CD1c-positive myeloid dendritic cell (primary cell): ENCODE measurements at regions not wholly inside any gene's neighbourhood (a gene's known extent, or its start where the extent isn't known, plus 50 kb on each side); places are given as distances from the start of the nearest gene placed in this dataset.

Experiments
- DNase-seq: peaks from one replicate; pipeline ENCODE4 v3.0.0-alpha.2; 2016; ENCODE audit errors: extremely low spot score

- no peak for DNase-seq
Measured at GRCh38 chr12:65517656-65518210, 239.2 kb downstream of the MSRB3 start.

DNA sequence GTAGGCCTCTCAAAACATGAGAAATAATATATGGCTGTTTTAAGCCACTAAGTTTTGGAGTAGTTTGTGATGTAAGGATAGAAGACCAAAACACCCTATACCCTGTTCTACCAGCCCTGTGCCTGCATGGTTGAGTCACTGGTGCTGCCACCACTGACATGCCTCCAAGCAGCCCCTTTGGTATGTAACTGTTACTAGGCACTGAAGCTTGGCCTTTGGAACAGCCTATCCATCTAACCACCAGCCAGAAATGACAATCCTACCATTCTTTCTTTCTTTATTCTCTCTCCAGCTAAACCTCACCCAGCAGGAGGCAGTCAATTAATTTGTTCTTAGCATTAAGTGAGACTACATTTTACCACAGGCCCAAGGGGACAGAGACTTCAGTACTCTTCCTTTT lies 240.3 kb downstream of the MSRB3 start:
- DNase-seq, result no peak

DNA sequence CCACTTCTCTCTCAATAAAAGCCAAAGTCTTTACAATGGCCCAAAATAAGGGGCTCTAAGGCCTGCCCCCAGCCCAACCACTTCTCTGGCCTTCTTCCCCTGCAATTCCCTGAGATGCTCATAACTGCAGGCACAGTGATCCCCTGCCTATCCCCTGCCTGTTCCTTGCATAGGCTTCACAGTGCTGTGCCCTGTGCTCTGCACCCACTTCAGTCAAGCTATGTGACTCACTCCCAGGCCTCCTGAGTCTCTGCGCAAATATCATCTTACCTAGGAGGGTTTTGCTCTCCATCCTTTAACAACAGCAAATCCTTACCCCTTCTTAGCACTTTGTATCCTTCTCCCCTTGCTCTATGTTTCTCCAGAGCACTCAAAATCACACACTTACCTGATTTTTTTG lies 242.2 kb downstream of the MSRB3 start:
- DNase-seq, result no peak

- no peak for DNase-seq
Measured at GRCh38 chr12:65522956-65523860, 244.7 kb downstream of the MSRB3 start.

- DNase-seq, result no peak
Measured at GRCh38 chr12:65524666-65525065, 246.2 kb downstream of the MSRB3 start.

DNA sequence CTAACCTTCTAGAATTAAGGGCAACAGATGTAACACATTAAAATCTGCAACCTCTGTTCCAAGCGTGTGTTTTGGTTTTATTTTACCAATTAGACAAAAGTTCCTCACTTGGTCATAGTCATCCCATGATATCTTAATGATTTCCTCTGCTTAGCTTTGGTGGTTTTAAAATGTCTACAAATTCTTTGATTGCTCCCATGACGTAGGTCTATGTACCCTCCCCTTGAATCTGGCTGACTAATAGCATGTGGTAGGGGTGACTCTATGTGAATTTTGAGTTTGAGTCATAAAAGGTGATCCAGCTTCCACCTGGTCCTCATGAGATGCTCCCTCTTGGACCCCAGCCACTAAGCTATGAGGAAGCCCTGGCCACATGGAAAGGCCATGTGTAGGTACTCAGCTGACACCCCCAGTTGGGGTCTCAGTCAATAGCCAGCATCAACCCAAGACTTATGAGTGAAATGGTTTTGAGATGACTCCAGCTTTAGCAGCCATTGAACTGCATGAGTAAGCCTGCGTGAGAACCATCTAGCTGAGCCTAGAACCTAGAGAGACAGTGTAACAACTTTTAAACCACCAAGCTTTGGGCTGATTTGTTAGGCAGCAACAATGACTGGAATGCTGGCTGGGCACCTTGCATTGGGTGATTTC lies 247.1 kb downstream of the MSRB3 start:
- DNase-seq, result no peak

DNA sequence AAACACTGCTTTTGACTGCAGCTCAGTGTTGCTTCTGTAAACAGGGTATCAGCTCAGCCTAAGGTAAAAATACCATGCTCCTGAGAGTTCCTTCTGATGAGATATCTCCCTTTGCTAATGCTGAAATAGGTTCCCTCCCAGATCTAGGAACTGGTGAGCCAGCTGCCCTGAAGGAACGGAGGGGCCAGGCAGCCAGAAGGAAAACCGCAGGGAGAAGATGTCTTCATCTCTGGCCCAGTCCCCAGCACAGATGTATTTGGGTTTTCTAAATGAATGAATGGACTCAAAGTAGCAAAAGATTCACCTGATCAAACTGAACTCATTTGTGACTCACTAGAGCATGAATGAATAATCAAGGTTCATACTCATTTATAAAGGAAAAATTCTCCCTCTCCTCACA lies 247.8 kb downstream of the MSRB3 start:
- DNase-seq, result no peak

DNA sequence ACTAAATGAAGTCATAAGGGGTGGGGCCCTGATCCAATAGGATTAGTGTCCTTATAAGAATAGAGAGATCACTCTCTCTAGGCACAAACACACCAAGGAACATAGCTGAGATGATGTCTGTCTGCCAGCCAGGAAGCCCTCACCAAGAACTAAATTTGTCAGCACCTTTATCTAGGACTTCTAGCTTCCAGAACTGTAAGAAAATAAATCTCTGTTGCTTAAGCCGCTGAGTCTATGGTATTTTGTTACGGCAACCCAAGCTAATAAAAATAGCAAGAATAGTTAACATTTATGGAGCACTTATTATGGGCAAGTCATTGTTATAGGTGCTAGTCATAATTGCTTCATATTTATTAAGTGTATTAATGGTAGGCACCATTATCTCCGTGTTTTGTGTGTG lies 249.6 kb downstream of the MSRB3 start:
- no peak for DNase-seq

GRCh38 chr12:65529106-65529505 lies 250.6 kb downstream of the MSRB3 start:
- DNase-seq, result no peak

DNA sequence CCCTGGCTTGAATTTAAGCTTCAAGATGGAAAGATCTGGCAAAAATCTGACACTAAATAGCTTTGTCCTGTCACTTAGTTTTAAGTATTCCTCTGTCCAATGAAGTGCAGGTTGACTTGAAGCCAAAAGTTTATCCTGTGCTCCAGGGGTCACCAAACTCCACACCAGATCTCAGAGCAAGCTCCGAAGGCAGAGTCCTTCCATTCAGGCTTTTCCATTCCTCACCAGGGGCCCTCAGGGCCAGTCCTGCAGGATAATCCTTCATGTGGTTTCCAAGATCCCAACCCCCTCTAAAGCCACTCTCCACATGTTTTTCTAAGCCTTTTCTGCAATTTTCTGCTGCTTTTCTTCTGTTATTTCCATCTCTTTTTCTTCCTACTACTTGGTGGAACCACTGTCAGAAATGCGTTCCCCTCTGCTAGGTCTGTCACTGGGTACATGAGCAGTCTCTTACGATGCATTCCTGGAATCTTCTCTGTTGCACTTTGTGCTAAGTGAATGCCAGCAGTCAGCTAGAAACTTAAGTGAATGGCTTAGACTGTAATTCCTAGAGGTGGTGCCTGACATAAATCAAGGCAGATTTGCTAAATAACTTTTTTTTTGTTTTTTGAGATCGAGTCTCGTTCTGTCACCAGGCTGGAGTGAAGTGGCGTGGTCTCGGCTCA lies 251.4 kb downstream of the MSRB3 start:
- DNase-seq, result no peak

DNA sequence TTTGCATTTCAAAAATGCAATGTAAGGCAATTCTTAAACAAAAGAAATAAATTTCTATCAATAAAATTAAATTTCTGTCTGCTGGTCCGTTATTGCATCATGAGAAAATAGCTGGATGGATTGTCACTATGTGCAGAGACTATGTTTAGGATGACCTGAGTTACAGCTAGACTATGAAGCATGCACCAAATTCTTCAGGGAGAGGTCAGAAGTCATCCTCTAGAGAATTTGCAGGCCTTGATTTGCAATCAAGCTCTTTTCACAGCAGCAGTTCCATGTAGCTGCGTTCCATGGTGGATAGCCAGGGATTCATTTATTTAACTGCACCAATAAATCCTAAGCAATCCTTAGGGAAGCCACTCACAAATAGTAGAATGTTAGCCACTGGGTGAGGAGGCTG lies 253.7 kb downstream of the MSRB3 start:
- no peak for DNase-seq

- DNase-seq, result no peak
Measured at GRCh38 chr12:65532764-65533163, 254.3 kb downstream of the MSRB3 start.

GRCh38 chr12:65533177-65533883 lies 254.8 kb downstream of the MSRB3 start:
- no peak for DNase-seq

GRCh38 chr12:65534238-65534841 lies 255.9 kb downstream of the MSRB3 start:
- no peak for DNase-seq

DNA sequence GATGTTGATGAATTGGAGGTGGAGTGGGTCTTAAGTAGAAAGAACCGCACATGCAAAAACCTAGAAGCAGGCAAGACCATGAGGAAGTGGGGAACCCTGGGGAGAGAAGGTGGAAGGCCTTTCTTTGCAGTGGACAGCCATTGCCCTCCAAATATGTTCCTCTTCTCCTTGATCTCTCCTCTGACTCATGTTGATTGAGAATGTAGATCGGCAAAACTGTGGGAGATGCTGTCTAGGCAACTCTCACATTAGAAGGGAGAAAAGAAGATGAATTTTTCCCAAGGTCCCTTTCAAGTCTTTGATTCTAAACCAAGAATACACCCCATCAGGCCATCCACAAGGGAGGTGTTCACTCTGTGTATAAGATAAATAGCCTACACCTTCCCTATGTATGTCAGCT lies 257.5 kb downstream of the MSRB3 start:
- DNase-seq, result no peak

DNA sequence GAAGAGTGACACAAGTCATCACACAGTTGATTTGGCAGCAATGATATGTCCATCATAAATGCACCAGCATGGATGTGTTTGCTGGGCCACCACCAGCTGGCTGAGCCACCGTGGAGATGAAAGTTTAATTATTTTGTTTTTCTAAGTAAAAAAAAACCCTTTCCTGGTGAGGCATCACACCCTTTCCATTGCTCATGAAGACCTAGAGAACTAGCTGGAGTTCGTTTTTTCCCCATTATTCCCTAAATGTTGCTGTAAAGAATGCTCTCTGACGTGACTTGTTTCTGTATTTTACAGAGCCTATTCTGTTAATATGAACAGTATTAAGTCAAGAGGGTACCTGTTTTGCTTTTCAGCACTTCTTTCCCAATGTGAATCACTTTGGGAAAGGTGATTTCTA lies 257.9 kb downstream of the MSRB3 start:
- DNase-seq, result no peak

GRCh38 chr12:65536876-65537681 lies 258.6 kb downstream of the MSRB3 start:
- DNase-seq, result no peak

- no peak for DNase-seq
Measured at GRCh38 chr12:65537978-65538377, 259.5 kb downstream of the MSRB3 start.

GRCh38 chr12:65539023-65539422 lies 260.5 kb downstream of the MSRB3 start:
- no peak for DNase-seq

DNA sequence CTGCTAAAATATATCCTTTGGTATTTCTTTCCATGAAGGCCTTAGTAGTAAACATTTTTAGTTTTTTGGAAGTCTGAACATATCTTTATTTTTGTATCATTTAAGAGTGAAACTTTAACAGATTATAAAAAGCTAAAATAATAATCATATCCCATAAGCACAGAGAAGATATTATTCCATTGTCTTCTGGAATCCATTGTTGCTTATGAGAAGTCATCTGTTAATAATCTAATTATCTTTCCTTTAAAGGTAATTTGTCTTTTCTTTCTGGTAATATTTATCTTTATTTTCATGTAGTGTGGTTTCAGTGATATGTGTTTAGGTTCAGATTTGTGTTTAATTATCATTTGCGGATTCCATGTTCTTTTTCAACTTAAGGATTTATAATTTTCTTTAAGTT lies 261.7 kb downstream of the MSRB3 start:
- no peak for DNase-seq

GRCh38 chr12:65546528-65546927 lies 268.0 kb downstream of the MSRB3 start:
- DNase-seq, result no peak
